ENCODE measurements at regions not wholly inside any gene's neighbourhood (a gene's known extent, or its start where the extent isn't known, plus 50 kb on each side); places are given as distances from the start of the nearest gene placed in this dataset.

- no peak for TF ChIP-seq CTCF (IDR thresholded peaks at IDR 0.05)
- TF ChIP-seq POLR2A (IDR thresholded peaks at IDR 0.05): no peak
Observed at GRCh38 chr11:10627816-10628215, 59.4 kb upstream of the LYVE1 start.
